AG08395 (cell line): ENCODE measurements at regions not wholly inside any gene's neighbourhood (a gene's known extent, or its start where the extent isn't known, plus 50 kb on each side); places are given as distances from the start of the nearest gene placed in this dataset.
A peak's percentile ranks its signal among the peaks of the same experiment; 100 is the strongest.
"Not testable (repeated sequence)": the region's sequence is repeated elsewhere in the genome, so short reads cannot be mapped to it uniquely, and the experiment has no call there.

Source experiments
- DNase-seq: peaks from one replicate; pipeline ENCODE4 v3.0.0; 2012; ENCODE audit warnings: mixed read lengths, low spot score

- DNase-seq, result no peak
Observed at GRCh38 chr13:87982400-87982799, 311.2 kb downstream of the SLITRK5 start.

DNA sequence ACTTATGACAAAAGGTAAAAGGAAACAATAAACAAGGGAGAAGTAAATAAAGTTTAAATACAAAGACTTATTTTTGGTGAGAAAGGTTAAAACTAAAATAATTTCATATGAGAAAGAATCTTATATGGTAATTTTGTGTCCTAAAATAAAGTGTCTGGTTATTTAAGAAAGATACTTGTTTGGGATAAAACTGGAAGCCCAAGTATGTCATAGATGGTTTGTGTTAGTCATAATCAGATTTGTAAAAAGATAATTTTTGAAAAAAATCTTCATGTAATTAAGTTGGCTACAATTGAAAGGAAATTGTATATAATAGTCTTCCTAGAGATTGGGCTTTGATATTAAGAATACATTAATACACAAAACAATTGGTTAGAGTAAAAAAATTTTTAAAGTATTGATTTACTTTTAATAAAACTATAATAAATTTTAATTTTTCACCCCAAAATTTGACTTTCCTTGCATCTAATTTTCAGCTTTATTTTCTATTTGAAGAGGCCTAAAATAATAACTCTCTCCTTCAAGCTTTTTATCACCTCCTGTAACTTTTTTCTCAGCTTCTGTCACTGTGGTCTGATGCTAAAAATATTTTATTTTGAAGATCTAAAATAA is 315.6 kb downstream of the SLITRK5 start:
- DNase-seq, result no peak

DNA sequence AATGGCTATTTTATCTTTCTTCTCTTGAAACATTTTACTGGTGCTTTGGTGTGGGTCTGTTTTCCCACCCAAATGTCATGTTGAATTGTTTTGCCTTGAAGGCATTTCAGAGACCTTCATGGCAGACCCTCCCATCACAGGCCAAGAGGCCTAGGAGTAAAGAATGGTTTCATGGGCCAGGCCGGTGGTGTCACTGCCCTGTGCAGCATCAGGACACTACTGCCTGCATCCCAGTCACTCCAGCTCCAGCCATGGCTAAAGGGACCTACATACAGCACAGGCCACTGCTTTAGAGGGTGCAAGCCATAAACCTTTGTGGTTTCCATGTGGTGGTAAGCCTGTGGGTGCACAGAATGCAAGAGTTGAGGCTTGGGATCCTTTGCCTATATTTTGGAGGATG is 326.9 kb downstream of the SLITRK5 start:
- DNase-seq, result no peak

- peak; percentile 48 for DNase-seq
Observed at GRCh38 chr13:87999240-87999700, 328.1 kb downstream of the SLITRK5 start.

DNA sequence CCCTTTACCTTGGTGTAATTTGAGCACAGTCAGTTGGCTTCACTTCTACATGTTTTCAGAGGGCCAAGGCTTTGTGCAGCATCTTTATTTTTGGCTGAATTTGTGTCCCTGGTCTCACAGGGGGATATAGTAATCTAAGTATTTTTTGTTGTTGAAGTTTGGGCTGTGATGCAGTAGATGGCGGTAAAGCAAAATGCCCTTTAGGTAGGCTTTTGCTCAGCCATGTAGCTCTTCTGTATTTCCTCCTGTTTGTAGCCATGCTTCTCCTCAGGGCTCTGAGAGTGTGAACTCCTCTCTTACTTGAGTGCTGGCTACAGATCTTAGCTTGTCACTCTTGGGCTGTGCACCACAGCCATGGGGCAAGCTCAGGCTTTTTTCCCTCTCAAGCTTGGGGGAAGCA is 328.6 kb downstream of the SLITRK5 start:
- peak; percentile 3 for DNase-seq

DNA sequence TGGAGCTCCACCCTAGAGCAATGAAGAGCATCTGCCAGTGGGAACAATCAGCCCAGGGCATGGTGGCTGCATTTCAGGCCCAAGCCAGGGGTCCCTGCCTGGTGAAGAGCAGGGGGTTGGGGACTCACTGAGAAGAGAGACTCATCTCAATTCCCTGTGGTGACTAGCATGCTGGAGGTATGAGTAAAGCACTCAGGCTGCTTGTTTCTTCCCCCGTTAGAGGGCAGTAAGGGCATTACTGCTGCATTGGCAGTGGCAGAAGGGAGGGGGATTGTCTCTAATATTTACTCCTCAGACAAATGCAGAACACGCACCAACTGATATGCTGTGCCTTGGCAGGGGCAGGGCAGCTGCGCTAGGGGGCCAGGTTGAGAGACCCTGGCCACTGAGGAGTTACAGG is 329.1 kb downstream of the SLITRK5 start:
- peak; percentile 2 for DNase-seq

- DNase-seq, result no peak
Observed at GRCh38 chr13:88000787-88001186, 329.6 kb downstream of the SLITRK5 start.

GRCh38 chr13:88005188-88005587 is 334.0 kb downstream of the SLITRK5 start:
- no peak for DNase-seq

DNA sequence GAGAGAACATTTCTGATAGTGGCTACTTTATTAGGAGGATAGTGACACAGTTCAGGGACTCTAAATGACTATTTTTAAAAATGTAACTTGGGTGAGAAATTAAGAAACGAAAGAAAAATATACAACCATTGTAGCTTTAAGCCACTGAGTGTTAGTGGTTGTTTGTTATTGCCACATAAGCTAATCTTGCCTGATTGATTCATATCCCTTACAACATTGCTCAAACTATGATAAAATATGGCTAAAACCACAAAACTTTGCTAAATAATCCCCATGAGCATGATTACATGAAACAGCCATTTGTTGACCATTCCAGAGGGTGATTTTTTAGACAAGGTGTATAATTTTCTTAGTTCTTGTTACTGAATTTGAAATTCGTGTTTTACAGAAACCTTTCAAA is 343.4 kb downstream of the SLITRK5 start:
- DNase-seq, result no peak

DNA sequence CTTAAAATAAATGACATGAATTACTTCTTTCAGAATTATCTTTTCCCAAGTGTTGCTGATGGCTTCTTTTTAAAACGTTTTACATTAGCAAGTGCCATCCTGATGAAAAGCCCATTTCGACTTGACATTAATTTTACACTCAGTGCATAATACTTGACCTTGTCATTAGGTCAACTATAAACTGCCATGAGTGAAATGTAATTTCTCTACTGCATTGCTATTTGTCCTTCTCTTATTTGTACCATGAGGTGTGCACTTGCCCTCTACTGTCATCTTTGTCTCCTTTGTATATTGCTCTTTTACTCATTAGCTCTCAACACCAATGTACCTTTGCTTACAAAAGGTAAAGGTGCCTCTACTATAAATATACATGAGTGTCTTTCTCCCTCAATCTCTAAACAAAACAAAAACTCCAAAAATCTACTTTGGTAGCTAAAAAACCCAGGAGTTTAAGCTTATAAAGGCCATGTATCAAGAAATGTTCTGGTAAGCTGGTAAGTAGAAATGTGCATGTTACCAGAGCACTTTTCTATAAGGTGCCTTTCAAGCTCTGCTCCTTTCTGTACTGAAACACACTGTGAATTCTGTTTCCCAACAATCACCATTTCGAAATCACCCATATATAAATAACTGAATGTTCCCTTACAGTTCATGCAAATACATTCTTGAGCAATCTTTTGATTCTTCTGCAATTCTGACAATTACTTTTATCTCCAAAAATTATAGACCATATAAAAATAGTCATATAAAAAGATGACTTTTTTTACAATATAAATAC is 351.4 kb downstream of the SLITRK5 start:
- no peak for DNase-seq

DNA sequence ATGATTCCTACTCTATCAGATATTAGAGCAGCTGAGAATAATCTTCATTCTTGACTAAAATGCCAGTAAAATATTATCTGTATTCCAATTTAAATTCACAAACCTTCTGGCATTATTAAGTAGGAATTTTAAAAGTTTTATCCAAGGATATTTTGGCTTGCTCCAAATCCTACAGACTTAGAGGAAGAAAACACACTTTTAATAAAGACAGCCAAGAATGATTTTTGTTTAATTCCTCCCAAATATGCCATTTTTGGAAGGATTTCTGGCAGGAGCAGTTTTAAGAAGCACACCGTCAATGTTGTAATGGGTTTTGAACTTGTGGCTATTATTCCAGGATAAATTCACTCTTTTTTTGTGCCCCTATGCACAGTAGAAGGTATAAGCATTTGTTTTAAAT is 355.1 kb downstream of the SLITRK5 start:
- DNase-seq, result no peak

- peak; percentile 12 for DNase-seq
Observed at GRCh38 chr13:88031980-88032559, 360.9 kb downstream of the SLITRK5 start.

DNA sequence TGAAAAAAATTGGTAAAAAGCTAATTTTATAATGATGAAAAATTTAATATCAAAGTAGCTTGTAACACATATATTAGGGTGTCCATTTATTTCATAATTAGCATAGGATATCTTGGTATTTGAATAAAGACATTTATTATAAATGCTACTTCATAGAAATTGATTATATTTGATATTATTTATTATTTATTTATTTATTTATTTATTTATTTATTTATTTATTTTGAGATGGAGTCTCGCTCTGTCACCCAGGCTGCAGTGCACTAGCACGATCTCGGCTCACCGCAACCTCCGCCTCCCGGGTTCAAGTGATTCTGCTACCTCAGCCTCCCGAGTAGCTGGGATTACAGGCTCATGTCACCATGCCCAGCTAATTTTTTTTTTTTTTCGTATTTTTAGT is 365.0 kb downstream of the SLITRK5 start:
- not testable (repeated sequence) for DNase-seq

DNA sequence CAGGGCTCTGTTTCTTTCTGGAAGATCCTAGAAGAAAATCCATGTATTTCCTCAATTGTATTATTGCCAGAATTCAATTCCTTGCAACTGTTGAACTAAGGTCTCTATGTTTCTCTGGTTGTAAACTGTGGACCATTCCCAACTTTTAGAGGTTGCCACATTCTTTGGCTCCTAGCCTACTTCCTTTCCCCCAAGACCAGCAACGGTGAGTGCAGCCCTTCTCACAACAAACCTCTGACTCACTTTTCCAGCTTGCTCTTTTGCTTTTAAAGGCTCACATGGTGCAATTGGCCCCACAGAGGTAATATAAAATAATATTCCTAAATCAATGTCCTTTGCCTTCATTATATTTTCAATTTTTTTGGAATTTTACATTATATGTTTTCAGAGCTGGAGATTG is 371.3 kb downstream of the SLITRK5 start:
- no peak for DNase-seq

DNA sequence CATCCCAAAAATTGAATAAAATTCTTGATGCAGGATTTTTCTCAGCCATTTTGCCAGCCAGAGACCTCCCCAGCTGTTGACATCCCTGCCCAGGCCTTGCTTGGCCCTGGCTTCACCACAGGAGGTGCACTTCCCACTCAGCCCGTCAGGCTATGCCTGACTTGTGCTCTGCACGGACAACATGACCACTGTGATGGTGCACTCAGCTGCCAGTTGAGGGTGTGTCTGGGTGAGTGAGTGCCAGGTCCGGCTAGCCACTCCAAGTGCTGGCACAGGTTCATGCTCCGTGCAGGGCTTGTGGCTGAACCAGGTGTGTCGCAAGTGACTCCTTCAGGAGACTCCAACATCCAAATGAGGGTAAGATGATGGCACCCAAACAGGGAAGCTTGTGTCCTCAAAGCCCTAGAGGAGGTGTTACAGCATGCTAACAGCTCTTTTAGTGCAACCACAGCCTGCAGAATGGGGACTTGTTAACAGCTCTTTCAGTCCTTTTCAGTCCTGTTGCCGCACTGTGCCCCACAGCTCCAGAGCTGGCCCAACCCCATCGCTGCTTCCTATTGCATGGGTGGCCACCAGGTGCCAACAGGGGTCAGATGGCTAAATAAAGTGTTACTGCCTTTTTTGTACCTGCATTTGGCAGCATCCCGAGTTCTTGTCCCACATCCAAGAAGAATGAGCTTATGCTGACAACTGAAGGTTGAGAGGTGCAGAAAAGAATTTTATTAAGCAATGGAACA is 380.7 kb downstream of the SLITRK5 start:
- no peak for DNase-seq

- DNase-seq, result no peak
Observed at GRCh38 chr13:88063741-88064140, 392.6 kb downstream of the SLITRK5 start.

- no peak for DNase-seq
Observed at GRCh38 chr13:88066847-88067246, 395.7 kb downstream of the SLITRK5 start.

DNA sequence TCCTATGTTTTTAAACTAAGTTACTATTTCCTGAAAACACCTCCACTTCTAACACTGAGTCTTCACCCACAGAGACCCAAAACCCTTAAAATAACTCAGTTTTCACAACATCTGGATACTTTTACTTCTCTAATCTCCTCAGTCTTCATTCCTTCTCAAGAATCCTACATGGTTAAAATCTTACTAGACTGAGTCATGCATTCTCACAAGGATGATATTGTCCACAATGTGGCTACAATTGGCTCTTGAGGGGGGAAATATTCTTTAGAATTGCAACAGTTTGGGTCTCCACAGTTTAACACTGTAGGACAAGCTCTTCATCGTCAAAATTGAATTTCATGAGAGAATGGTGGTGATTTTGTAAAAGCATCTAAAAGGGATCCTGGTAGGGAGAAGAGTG is 397.1 kb downstream of the SLITRK5 start:
- DNase-seq, result peak; percentile 6

- no peak for DNase-seq
Observed at GRCh38 chr13:88068975-88069374, 397.8 kb downstream of the SLITRK5 start.

DNA sequence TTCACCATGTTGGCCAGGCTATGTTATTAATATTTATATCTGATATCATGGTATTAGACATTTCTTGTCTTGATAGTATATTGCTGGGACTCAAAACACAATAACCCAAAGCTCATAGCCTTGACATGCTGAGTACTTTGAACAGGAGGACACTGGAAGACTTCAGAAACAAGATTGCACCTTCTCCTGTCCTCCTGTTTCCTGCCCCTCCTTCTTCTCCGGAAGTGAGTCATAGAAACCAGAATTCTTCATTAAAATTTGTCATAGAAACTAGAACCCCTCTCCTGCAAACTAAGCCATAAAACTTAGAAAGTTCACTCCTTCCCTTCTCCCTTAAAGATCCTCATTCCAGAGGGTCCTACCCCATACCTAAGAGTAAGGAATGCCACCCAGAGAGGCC is 400.2 kb downstream of the SLITRK5 start:
- no peak for DNase-seq

DNA sequence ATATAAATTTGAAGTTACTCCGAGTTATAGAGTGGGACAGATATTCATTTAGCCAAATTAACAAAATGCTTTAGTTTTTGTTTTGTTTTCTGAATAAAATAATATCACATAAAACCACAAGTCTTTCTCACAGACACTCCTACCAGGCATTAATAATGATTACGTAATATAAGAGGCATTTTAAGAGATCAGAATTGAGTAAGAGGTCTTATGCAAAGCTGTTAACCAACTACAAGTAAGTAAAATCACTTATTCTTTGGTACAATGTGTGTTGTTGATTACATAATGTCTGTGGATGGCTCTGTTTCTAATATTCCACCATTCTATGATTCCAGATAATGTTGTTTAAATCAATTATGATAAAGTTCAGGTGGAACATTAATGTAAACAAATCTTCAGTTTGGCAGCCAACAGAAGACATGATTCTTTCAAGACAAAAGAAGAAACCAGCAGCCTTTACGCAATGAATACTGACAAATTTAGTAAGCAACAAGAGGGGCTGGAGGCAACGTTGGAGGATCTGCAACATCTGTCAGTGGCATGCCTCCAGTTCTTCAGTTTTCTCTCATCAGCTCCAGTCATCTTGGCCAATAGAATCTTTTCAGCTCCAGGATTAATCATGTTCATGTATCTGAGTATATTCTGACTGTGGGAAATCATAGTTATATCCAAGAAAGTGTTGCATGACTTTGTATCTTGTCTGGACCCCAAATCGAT is 403.8 kb downstream of the SLITRK5 start:
- DNase-seq, result no peak

DNA sequence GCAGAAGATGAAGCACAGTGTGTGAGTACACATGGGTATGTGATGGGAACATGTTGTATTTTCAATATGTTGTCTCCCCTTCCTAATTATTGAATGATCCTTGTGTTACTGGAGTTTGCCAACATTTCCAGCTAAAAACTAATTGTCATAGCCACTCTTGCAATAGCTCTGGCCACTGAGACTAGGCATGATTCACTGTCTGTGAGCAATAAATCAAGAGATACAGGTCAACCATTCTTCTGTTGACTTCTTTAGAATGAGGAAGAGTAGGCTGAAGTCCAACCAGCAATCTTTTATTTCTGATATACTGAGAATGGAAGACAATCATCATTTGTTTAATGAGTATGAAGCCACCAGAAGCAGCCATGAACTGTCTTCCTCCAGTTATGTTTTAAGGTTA is 413.9 kb downstream of the SLITRK5 start:
- DNase-seq, result no peak
